GM18505 (cell line): ENCODE measurements at regions not wholly inside any gene's neighbourhood (a gene's known extent, or its start where the extent isn't known, plus 50 kb on each side); places are given as distances from the start of the nearest gene placed in this dataset.

Source experiments
- ATAC-seq: cut with Tn5 transposase; IDR thresholded peaks from one replicate; pipeline ENCODE4 v1.9.1; 2021; ENCODE audit not compliant: unreplicated experiment
- POLR2A ChIP-seq: IDR thresholded peaks from 4 replicates; pipeline ENCODE4 v1.6.1; 2011; ENCODE audit warnings: borderline replicate concordance; ENCODE audit not compliant: insufficient read depth, insufficient read length; ENCODE audit errors: extremely low read depth

DNA sequence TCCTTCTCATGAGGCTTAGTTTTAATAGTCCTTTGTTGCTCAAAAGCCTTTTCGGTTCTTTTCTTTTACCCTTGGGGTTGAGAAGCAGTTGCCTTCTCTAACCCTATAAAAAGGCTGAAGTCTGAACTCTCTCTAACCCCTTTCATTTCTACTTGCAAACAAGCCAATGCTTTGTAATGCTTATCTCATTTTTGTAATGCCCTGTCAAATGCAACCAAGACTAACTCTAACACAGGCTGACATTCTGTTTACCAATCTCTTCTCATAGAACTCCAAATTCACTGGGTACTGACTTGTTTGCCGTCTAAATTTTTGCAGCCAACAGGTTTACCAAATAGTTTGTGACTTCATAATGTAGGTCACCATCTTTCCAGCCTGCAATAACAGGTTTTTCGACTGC is 233.9 kb upstream of the SNX7 start:
- ATAC-seq, result no peak
- TF ChIP-seq POLR2A, result no peak

DNA sequence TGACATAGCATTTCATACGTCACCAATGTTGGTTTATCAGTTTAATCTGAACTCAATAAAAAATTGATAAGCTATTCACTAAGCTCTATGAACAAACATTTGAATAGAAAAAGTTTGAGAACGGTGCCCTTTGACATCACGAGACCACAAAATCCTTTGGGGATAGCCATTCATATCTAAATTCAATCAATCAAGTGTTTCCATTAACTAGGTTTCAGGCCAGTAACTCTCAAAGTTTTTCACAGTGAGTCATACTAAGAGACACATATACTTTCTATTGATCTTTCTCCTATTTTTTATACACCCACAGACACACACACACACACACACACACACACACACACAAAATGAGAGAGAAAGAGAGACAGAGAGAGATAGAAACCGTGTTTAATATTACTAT is 235.4 kb upstream of the SNX7 start:
- no peak for ATAC-seq
- TF ChIP-seq POLR2A, result no peak

DNA sequence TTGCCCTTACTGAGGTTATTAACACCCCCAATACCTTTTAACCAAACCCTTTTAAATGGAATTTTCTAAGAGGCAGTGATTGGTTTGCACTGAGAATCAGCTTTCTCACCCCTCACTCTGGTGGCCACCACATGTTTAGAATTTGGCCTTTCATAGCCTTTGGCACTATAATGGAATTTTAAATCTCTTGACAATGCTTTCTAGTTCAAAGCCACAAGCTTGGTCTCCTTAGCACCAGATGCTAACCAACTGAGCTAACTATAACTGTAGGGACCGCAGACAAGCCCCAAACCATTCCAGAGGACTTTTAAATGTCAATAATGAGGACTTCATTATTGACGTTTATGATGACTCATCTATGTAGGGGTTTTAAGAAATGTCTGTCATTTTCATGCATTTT is 238.7 kb upstream of the SNX7 start:
- TF ChIP-seq POLR2A, result no peak
- no peak for ATAC-seq

DNA sequence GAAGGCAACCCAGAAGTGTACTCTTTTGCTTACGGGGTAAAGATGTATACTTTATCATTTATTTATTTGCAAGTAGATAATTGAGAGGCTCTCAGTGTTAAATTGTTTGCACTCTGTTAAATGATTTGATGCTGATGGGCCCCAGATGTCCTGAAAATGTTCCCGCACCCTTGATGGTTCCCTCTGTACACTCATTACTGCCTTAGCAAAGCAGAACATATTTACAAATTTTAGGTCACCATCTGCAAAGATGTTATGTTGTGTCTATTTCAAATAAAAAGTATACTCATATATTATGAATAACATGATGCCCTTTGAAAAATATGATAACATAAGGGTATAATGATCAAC is 240.5 kb upstream of the SNX7 start:
- TF ChIP-seq POLR2A, result no peak
- no peak for ATAC-seq

DNA sequence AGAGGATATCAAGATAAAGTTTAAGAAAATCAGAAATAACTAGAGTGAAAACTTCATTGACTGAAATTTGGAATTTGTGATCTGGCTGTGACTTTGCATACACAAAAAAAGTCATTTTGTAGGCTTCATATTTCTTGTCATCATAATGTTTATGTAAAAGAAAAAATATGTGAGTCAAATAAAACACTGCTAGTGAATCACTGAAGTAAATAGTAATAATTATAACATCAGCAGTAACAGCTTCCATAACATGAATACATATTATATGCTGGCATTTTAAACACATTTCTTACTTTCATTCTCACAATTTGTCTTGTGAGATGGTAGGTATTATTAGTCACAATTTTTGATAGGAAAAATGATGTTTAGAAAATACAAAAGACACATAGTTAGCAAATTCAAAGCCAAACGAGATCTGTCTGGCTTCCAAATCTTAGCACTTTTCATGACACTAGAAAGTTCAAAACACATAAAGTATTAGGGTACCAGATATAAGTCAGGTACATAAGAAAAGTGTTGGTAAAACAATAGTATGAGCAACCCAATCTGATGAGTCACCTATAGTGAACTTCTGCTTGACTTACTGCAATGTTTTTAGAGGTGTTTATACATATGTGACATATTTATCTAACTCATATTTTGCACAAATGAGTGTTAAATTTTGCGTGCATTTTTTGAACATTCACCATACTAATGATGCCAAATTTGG is 241.0 kb upstream of the SNX7 start:
- no peak for ATAC-seq
- no peak for TF ChIP-seq POLR2A

DNA sequence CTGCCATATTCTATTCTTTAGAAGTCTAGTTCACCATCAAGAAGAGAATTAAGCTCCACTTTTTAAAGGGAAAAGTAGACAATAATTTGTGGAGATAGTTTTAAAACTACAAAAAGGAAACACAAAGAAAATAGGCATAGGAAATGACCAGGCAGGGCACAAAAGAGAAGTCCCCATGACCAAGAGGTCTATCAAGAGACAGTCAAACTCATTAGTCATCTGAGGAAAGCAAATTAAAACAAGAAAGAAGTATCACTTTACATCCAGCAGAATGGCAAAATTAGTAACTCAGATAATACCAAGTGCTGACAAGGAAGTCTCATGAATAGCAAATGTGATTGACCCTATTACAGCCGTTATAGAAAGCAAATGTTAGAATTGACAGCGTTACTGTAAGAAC is 243.7 kb upstream of the SNX7 start:
- ATAC-seq, result no peak
- no peak for TF ChIP-seq POLR2A

DNA sequence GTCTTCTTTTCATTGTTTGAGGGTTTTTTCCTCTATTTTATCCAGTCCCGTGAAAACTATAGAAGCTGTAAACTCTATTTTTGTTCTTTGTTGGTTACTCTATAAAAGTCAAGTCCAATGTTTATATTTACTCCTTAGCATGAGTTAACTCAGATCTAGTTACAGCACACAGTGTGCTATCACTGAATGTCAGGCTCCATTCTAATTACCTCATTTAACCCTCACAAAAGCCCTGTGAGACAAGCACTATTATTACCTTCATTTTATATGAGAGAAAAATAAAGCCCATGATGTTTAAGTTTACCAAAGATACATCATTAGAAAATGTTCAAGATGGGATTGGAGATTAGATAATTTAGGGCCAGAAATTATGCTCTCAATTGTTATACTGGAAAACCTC is 251.4 kb upstream of the SNX7 start:
- no peak for ATAC-seq
- no peak for TF ChIP-seq POLR2A

DNA sequence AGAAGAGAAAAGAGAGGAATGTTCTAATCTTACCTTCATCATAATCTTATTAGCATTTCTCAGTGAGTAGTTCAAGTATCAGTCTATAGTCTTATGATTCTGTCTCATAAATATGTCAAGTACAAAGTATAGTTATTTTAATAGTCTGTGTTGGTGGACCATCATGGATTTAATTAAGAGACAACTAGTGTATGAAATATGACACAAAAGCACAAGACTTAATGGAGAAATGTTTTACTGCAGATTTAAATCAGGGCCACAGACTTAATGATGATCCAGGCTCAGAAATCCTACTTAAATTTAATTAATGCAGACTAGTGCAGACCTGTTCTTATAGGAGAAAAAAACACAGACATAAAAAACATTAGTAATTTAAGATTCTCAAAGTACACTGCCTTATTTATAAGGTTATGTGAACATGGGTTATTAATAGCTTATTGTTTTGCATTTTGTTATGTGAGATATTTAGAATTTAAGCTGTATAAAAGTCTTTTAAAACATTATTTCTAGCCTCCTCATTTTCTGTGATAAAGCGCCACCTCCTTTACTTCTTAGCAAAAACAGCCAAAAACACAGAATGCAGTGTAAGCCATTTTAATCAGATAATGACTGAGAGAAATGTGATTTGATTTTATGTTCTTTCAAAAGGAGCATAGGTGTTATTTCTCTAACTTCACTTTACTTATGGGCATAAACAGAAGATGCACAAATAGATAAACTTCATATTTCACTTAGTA is 255.0 kb upstream of the SNX7 start:
- ATAC-seq, result no peak
- TF ChIP-seq POLR2A, result no peak

DNA sequence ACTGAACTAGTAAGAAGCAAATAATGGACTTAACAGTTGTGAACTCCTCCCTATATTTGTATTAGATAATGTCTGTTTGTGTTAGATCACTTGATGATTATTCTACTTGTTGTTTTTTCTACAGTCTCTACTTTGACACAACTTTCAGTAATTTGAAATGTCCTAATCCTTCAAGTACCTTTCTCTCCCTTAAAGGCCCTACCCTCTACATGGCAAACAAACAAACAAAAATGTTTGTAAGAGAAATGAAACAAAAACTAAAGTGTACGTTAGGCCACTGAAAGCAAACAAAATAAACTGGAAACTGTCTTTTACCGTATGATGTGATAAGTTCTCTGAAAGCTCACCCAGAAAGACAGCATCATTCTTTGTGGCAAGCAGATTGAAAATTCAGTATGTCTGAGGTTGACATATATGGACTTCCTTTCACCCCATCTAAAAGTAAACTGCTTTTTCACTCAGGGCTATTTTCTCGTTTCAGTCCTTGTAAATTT is 255.9 kb upstream of the SNX7 start:
- ATAC-seq, result no peak
- TF ChIP-seq POLR2A, result no peak

DNA sequence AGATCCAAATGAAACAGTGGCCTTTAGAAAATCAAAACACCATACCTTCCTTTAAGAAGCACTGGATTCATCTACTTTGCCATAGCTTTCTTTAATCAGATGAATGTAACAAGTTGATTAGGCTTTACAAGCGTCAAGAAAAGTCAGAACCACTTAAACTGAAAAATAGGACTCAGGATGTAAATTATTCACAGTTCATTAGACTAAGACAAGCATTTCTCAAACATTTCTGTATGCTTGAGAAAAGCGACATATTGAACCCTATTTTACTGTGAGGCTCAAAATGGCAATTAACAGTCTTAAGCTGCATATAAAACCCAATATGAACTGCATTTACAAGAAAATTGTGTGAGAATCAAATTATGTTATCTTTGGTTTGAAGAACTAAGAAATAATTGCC is 256.7 kb upstream of the SNX7 start:
- TF ChIP-seq POLR2A, result no peak
- ATAC-seq, result no peak

DNA sequence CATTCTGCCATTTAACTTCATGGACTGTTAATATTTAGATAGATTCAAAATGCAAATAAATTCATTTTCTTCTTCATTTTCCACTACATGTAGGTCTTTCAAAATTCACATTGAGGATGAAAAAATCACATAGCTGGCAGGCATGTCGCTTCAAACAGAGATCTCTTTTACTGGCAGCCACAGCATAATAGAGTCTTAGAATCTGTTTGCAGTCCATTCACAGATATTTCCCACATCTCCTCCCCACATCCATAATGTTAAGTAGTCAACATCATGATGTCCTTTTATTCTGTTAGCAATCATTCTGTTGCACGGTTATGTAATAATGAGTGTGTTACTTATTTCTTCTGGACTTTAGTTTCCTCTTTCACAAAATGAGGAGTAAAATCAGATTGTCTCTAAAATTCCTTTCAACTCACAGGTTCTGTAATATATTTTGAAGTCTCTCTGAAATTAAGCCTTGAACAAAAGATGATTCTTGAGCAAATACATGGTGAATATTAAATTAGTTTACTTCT is 257.5 kb upstream of the SNX7 start:
- TF ChIP-seq POLR2A, result no peak
- ATAC-seq, result no peak

DNA sequence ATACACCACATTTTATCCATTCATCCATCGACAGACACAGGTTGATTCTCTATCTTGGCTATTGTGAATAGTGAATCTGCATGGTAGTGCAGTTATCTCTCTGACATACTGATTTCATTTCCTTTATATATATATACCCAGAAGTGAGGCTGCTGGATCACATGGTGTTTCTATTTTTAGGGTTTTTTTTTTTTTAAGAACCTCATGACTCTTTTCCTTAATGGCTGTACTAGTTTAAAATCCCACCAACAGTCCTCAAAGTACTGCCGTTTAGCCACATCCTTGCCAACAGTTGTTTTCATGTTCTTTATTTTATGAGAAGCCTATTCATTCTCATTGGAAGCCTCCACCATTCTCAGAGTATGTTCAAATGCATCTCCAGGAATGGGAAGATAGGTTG is 258.7 kb upstream of the SNX7 start:
- ATAC-seq, result no peak
- TF ChIP-seq POLR2A, result no peak

DNA sequence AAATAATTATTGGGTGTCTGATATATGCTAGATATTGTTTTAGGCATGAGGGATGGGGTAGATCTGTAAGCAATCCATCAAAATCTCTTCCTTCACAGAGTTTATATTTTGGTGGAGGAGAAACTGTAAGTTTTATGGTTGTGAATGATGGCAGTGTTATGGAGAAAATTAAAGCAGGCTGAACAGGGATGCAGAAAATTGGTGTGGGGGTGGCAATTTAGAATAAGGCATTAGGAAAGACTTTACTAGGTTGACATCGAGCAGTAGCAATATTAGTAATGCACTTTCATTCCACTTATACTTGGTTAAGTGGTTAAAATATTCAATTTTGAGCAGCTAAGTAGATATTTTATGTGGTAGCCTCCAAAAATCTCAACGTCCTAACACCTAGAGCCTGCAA is 261.1 kb upstream of the SNX7 start:
- no peak for ATAC-seq
- TF ChIP-seq POLR2A, result no peak

DNA sequence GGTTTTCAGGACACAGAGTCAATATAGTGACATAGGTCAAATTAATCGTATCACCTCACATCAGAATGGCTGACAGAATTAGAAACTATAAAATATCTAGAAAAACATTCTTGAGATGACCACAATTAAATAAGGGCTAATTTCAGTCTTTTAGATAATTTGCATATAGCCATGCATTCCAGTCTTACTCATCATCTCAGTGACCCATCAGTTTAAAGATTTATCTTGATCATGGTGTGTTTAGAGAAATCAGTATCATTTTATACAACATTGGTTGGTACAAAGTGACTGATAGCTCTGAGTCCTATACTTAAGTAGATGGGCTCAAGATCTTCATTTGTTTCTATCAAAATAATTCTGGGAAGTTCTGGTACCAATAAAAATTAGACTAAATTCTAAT is 262.3 kb upstream of the SNX7 start:
- no peak for ATAC-seq
- TF ChIP-seq POLR2A, result no peak

DNA sequence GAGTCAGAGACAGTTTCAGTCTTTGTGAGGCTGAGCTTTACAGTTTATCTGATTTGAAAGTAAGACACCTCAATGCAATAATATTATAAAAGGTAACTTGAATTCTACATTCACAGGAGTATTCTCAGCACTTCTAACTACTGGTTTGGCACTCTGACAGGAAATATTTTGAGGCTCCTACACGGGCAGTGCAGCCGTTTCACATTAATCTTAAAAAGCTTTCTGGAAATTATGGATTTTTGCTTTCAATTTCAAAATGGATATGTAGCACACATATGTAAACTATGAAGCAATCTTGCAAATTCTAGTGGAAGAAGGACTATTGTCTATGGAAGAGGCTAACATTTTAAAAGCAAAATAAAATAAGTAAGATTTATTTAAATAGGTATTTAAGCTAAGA is 262.9 kb upstream of the SNX7 start:
- ATAC-seq, result no peak

DNA sequence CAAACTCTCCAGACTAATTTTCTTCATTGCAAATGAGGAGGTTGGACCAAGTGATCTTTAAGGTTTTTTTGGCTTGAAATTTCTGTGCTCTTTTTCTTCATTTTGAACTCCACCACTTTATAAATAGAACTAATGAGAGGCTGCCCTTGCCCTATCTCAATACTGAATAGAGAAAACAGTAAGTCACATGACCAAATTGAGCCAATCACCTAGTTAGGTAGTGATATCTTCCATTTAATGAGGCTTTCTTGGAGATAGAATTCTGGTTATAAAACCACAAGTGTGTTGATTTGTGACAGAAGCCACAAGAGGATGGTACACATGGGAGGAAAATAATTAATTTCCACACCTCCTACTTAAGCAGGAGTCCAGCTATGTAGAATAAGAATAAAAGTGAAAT is 263.4 kb upstream of the SNX7 start:
- ATAC-seq, result no peak
- no peak for TF ChIP-seq POLR2A

More for the DNA sequence above, 262.9 kb upstream of the SNX7 start:
- TF ChIP-seq POLR2A, result no peak
